ENCODE measurements at regions not wholly inside any gene's neighbourhood (a gene's known extent, or its start where the extent isn't known, plus 50 kb on each side); places are given as distances from the start of the nearest gene placed in this dataset.

DNA sequence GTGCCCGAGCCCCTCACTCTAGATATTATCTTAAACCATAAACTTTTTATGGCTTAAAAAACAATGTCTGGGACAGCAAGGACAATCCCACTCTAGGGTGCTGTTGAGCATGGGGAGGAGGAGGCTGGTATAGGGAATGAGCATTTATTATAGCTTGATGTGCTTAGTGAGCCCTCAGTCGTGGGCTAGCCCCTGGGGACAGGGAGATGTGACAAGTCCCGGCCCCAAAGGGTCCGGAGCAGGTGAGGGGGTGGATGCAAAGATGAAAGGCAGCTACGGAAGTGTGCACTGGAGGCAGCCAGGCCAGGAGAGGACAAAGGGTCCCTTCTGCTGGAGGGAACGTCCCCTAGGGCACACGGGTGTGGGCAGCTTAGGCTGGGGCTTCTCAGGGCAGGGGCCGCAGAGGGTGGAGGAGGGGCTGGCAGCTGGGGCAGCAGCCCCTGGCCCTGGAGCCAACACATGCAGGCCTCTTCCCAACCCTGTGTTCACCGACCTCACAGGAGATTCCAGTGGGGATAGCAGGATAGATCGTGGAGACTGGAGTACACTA lies 106.3 kb upstream of the GPC1 start:
- H3K23ac ChIP-seq (ENCODE audit: low read depth, low read length, poor library complexity) = peak overlapping the region; percentile 53
- H2BK15ac ChIP-seq (ENCODE audit: low read length) = peak overlapping the region; percentile 82
- no peak overlapping the region for H3K4me2 ChIP-seq (ENCODE audit: insufficient read depth, low read length, poor library complexity, severe bottlenecking)
- H2AFZ ChIP-seq (ENCODE audit: low read length) = no peak overlapping the region
- H3K36me3 ChIP-seq (replicated peaks in 1 of 2; ENCODE audit: control insufficient read depth in 2 of 2, insufficient read depth in 2 of 2, low read length in 2 of 2) = no peaks in the 10 kb centered on the region
- H2BK5ac ChIP-seq (ENCODE audit: low read length) = peak overlapping the region; percentile 91
- H3K9ac ChIP-seq (ENCODE audit: low read depth, low read length, poor library complexity) = no peak overlapping the region
- DNase-seq (ENCODE audit: low spot score) = no peak
- H3K79me1 ChIP-seq (ENCODE audit: low read depth, low read length) = no peaks in the 10 kb centered on the region
- peak overlapping the region; percentile 48 for H2BK12ac ChIP-seq (ENCODE audit: low read length)
- peak overlapping the region; percentile 10 for H2AK5ac ChIP-seq (ENCODE audit: low read depth, low read length)
- peak overlapping the region; percentile 89 for H3K18ac ChIP-seq (ENCODE audit: low read length)
- peaks cover 0 to 21% of the 10 kb centered on the region in 2 donors for H3K4me1 ChIP-seq (ENCODE audit: control insufficient read depth in 2 of 2, insufficient read depth in 1 of 2, low read depth in 1 of 2, low read length in 2 of 2)
- H3K4me3 ChIP-seq (ENCODE audit: low read length in 2 of 2) = no peak overlapping the region
- no peak overlapping the region for H3K4ac ChIP-seq (ENCODE audit: low read length)
- no peak overlapping the region for H3K27ac ChIP-seq (replicated peaks; ENCODE audit: low read length)
- no peak overlapping the region for H3K14ac ChIP-seq (ENCODE audit: low read length)
- peaks cover 3 to 5% of the 10 kb centered on the region in 2 donors for H3K9me3 ChIP-seq (replicated peaks in 1 of 2; ENCODE audit: control insufficient read depth in 2 of 2, insufficient read depth in 1 of 2, low read depth in 1 of 2, low read length in 2 of 2)
- peak overlapping the region; percentile 98 for H2BK120ac ChIP-seq (ENCODE audit: low read depth, low read length)
- H3K27me3 ChIP-seq (ENCODE audit: control insufficient read depth in 3 of 3, insufficient read depth in 3 of 3, low read depth in 1 of 3, low read length in 3 of 3) = peaks cover 0 to 2% (median 0%) of the 10 kb centered on the region in 3 experiments
- peak overlapping the region; percentile 9 for H4K91ac ChIP-seq (ENCODE audit: low read depth, low read length, poor library complexity)
- no CpG with 5 or more reads among the region's 10 CpGs for WGBS, 2 donors (ENCODE audit: extremely low coverage in 2 of 2, insufficient read length in 2 of 2, insufficient replicate concordance in 1 of 2)
- H4K8ac ChIP-seq (ENCODE audit: low read depth, low read length) = no peak overlapping the region

GRCh38 chr2:240329778-240330177 lies 105.7 kb upstream of the GPC1 start:
- peak overlapping the region; percentile 82 for H2BK15ac ChIP-seq (ENCODE audit: low read length)
- no peak for DNase-seq (ENCODE audit: low spot score)
- peak overlapping the region; percentile 10 for H2AK5ac ChIP-seq (ENCODE audit: low read depth, low read length)
- peaks cover 0 to 21% of the 10 kb centered on the region in 2 donors for H3K4me1 ChIP-seq (ENCODE audit: control insufficient read depth in 2 of 2, insufficient read depth in 1 of 2, low read depth in 1 of 2, low read length in 2 of 2)
- H3K4ac ChIP-seq (ENCODE audit: low read length) = no peak overlapping the region
- WGBS, 2 donors (ENCODE audit: extremely low coverage in 2 of 2, insufficient read length in 2 of 2, insufficient replicate concordance in 1 of 2) = no CpG with 5 or more reads among the region's 6 CpGs
- peak overlapping the region; percentile 91 for H2BK5ac ChIP-seq (ENCODE audit: low read length)
- H3K36me3 ChIP-seq (replicated peaks in 1 of 2; ENCODE audit: control insufficient read depth in 2 of 2, insufficient read depth in 2 of 2, low read length in 2 of 2) = no peaks in the 10 kb centered on the region
- H3K27me3 ChIP-seq (ENCODE audit: control insufficient read depth in 3 of 3, insufficient read depth in 3 of 3, low read depth in 1 of 3, low read length in 3 of 3) = peaks cover 0 to 2% (median 0%) of the 10 kb centered on the region in 3 experiments
- H4K91ac ChIP-seq (ENCODE audit: low read depth, low read length, poor library complexity) = no peak overlapping the region
- no peak overlapping the region for H4K8ac ChIP-seq (ENCODE audit: low read depth, low read length)
- no peak overlapping the region for H3K9ac ChIP-seq (ENCODE audit: low read depth, low read length, poor library complexity)
- peaks cover 3 to 5% of the 10 kb centered on the region in 2 donors for H3K9me3 ChIP-seq (replicated peaks in 1 of 2; ENCODE audit: control insufficient read depth in 2 of 2, insufficient read depth in 1 of 2, low read depth in 1 of 2, low read length in 2 of 2)
- H3K23ac ChIP-seq (ENCODE audit: low read depth, low read length, poor library complexity) = no peak overlapping the region
- H3K18ac ChIP-seq (ENCODE audit: low read length) = peak overlapping the region; percentile 44
- no peak overlapping the region for H2AFZ ChIP-seq (ENCODE audit: low read length)
- no peaks in the 10 kb centered on the region for H3K79me1 ChIP-seq (ENCODE audit: low read depth, low read length)
- no peak overlapping the region for H3K14ac ChIP-seq (ENCODE audit: low read length)
- H3K4me3 ChIP-seq (ENCODE audit: low read length in 2 of 2) = no peak overlapping the region
- H3K27ac ChIP-seq (replicated peaks; ENCODE audit: low read length) = no peak overlapping the region
- H2BK120ac ChIP-seq (ENCODE audit: low read depth, low read length) = no peak overlapping the region
- H2BK12ac ChIP-seq (ENCODE audit: low read length) = no peak overlapping the region
- no peak overlapping the region for H3K4me2 ChIP-seq (ENCODE audit: insufficient read depth, low read length, poor library complexity, severe bottlenecking)

DNA sequence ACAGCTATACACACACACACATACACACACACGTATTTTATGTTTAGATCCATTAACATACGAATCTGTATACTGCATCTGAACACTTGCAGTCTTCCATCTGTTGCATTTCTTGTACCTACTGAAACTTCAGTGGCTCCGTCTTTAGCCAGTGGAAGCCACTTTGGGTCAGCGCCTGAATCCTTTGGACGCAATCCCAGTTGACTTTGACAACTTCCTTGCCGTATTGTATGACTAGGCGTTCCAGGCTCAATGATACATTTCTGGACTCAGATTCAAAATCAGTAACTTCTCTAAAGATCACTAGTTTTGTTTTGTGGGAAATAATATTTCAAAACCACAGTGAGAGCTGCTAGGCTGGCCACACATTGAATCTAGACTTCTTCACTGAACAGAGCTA lies 101.5 kb upstream of the GPC1 start:
- Histone ChIP-seq H2BK15ac (ENCODE audit: low read length) (no peak overlapping the region), H3K9me3 (replicated peaks in 1 of 2; ENCODE audit: control insufficient read depth in 2 of 2, insufficient read depth in 1 of 2, low read depth in 1 of 2, low read length in 2 of 2) (peaks cover 0 to 5% of the 10 kb centered on the region in 2 donors), H3K4ac (ENCODE audit: low read length) (no peak overlapping the region), H3K23ac (ENCODE audit: low read depth, low read length, poor library complexity) (no peak overlapping the region), H3K4me3 (ENCODE audit: low read length in 2 of 2) (no peak overlapping the region), H4K8ac (ENCODE audit: low read depth, low read length) (no peak overlapping the region), H2BK120ac (ENCODE audit: low read depth, low read length) (no peak overlapping the region), H3K4me2 (ENCODE audit: insufficient read depth, low read length, poor library complexity, severe bottlenecking) (no peak overlapping the region), H3K18ac (ENCODE audit: low read length) (no peak overlapping the region), H3K4me1 (ENCODE audit: control insufficient read depth in 2 of 2, insufficient read depth in 1 of 2, low read depth in 1 of 2, low read length in 2 of 2) (peaks cover 0 to 2% of the 10 kb centered on the region in 2 donors), H2AFZ (ENCODE audit: low read length) (no peak overlapping the region), H2BK12ac (ENCODE audit: low read length) (no peak overlapping the region), H3K79me1 (ENCODE audit: low read depth, low read length) (no peaks in the 10 kb centered on the region), H3K27ac (replicated peaks; ENCODE audit: low read length) (no peak overlapping the region), H3K9ac (ENCODE audit: low read depth, low read length, poor library complexity) (no peak overlapping the region), H2AK5ac (ENCODE audit: low read depth, low read length) (no peak overlapping the region), H3K36me3 (replicated peaks in 1 of 2; ENCODE audit: control insufficient read depth in 2 of 2, insufficient read depth in 2 of 2, low read length in 2 of 2) (no peaks in the 10 kb centered on the region), H3K27me3 (ENCODE audit: control insufficient read depth in 3 of 3, insufficient read depth in 3 of 3, low read depth in 1 of 3, low read length in 3 of 3) (peaks cover 0 to 4% (median 2%) of the 10 kb centered on the region in 3 experiments), H3K14ac (ENCODE audit: low read length) (no peak overlapping the region), H4K91ac (ENCODE audit: low read depth, low read length, poor library complexity) (no peak overlapping the region), H2BK5ac (ENCODE audit: low read length) (no peak overlapping the region)
- WGBS, 2 donors (ENCODE audit: extremely low coverage in 2 of 2, insufficient read length in 2 of 2, insufficient replicate concordance in 1 of 2) = no CpG with 5 or more reads among the region's 7 CpGs
- DNase-seq (ENCODE audit: low spot score) = no peak

DNA sequence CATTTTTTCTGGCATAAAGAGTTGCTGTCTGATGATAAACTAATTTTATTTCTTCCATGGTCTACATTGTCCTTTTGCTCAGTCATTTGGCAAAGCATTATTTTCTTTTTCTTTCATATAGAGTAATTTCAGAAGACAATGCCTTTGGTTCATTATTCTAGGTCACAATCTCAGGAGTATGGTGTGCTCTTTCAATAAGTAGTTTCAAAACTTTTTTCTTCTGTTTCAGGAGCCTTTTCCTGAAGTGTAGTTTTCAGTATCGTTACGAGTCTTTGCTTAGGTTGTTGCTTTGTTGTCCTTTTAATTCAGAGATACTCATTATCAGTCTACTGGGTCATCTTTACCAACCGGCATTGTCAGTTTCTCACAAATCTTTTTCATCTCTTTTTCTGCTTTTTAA lies 100.4 kb upstream of the GPC1 start:
- Histone ChIP-seq H3K18ac (ENCODE audit: low read length) (no peak overlapping the region), H2AFZ (ENCODE audit: low read length) (no peak overlapping the region), H3K36me3 (replicated peaks in 1 of 2; ENCODE audit: control insufficient read depth in 2 of 2, insufficient read depth in 2 of 2, low read length in 2 of 2) (no peaks in the 10 kb centered on the region), H3K23ac (ENCODE audit: low read depth, low read length, poor library complexity) (no peak overlapping the region), H2BK15ac (ENCODE audit: low read length) (no peak overlapping the region), H4K8ac (ENCODE audit: low read depth, low read length) (no peak overlapping the region), H3K4ac (ENCODE audit: low read length) (no peak overlapping the region), H3K27ac (replicated peaks; ENCODE audit: low read length) (no peak overlapping the region), H3K4me2 (ENCODE audit: insufficient read depth, low read length, poor library complexity, severe bottlenecking) (no peak overlapping the region), H4K91ac (ENCODE audit: low read depth, low read length, poor library complexity) (no peak overlapping the region), H2AK5ac (ENCODE audit: low read depth, low read length) (no peak overlapping the region), H3K9ac (ENCODE audit: low read depth, low read length, poor library complexity) (no peak overlapping the region), H3K4me3 (ENCODE audit: low read length in 2 of 2) (no peak overlapping the region), H3K14ac (ENCODE audit: low read length) (no peak overlapping the region), H3K4me1 (ENCODE audit: control insufficient read depth in 2 of 2, insufficient read depth in 1 of 2, low read depth in 1 of 2, low read length in 2 of 2) (no peaks in the 10 kb centered on the region), H2BK5ac (ENCODE audit: low read length) (no peak overlapping the region), H3K27me3 (ENCODE audit: control insufficient read depth in 3 of 3, insufficient read depth in 3 of 3, low read depth in 1 of 3, low read length in 3 of 3) (peaks cover 0 to 4% (median 0%) of the 10 kb centered on the region in 3 experiments), H3K79me1 (ENCODE audit: low read depth, low read length) (no peaks in the 10 kb centered on the region), H3K9me3 (replicated peaks in 1 of 2; ENCODE audit: control insufficient read depth in 2 of 2, insufficient read depth in 1 of 2, low read depth in 1 of 2, low read length in 2 of 2) (peaks cover 0 to 5% of the 10 kb centered on the region in 2 donors), H2BK120ac (ENCODE audit: low read depth, low read length) (no peak overlapping the region), H2BK12ac (ENCODE audit: low read length) (no peak overlapping the region)
- WGBS, 2 donors (ENCODE audit: extremely low coverage in 2 of 2, insufficient read length in 2 of 2, insufficient replicate concordance in 1 of 2) = no CpG with 5 or more reads among the region's 3 CpGs
- DNase-seq (ENCODE audit: low spot score) = no peak
